H9 (cell line): ENCODE measurements at regions not wholly inside any gene's neighbourhood (a gene's known extent, or its start where the extent isn't known, plus 50 kb on each side); places are given as distances from the start of the nearest gene placed in this dataset.

Source experiments
- DNase-seq: peaks from one replicate; pipeline ENCODE4 v3.0.0-alpha.2; 2017
- H2AFZ ChIP-seq: one replicate; pipeline ENCODE4 v1.6.1; 2013; ENCODE audit warnings: mild to moderate bottlenecking, low read length, control low read depth, moderate library complexity
- H2AK5ac ChIP-seq: 2 replicates; pipeline ENCODE4 v1.6.1; 2013; ENCODE audit warnings: low read length, control low read depth, mixed read lengths; ENCODE audit not compliant: insufficient read length
- H2BK120ac ChIP-seq: one replicate; pipeline ENCODE4 v1.6.1; 2013; ENCODE audit warnings: low read depth, mild to moderate bottlenecking, low read length, control low read depth, inconsistent platforms; ENCODE audit not compliant: poor library complexity, severe bottlenecking
- H2BK12ac ChIP-seq: 2 replicates; pipeline ENCODE4 v1.6.1; 2013; ENCODE audit warnings: low read length, control low read depth, mixed read lengths, low read depth; ENCODE audit not compliant: insufficient read length
- H2BK15ac ChIP-seq: 2 replicates; pipeline ENCODE4 v1.6.1; 2013; ENCODE audit warnings: low read depth, low read length, control low read depth
- H2BK20ac ChIP-seq: one replicate; pipeline ENCODE4 v1.6.1; 2013; ENCODE audit warnings: low read depth, mild to moderate bottlenecking, low read length, control low read depth, inconsistent platforms; ENCODE audit not compliant: poor library complexity, severe bottlenecking
- H2BK5ac ChIP-seq: 2 replicates; pipeline ENCODE4 v1.6.1; 2013; ENCODE audit warnings: low read length, control low read depth, mixed read lengths; ENCODE audit not compliant: insufficient read length
- H3K14ac ChIP-seq: 2 replicates; pipeline ENCODE4 v1.6.1; 2013; ENCODE audit warnings: low read length, control low read depth; ENCODE audit not compliant: insufficient read depth
- H3K18ac ChIP-seq: 2 replicates; pipeline ENCODE4 v1.6.1; 2013; ENCODE audit warnings: low read depth, mild to moderate bottlenecking, mixed read lengths, low read length, control low read depth; ENCODE audit not compliant: insufficient read length
- H3K23ac ChIP-seq: 2 replicates; pipeline ENCODE4 v1.6.1; 2013; ENCODE audit warnings: low read length, control low read depth, mixed read lengths, low read depth; ENCODE audit not compliant: insufficient read length
- H3K23me2 ChIP-seq: 2 replicates; pipeline ENCODE4 v1.6.1; 2013; ENCODE audit warnings: low read depth, mild to moderate bottlenecking, mixed read lengths, low read length, control low read depth; ENCODE audit not compliant: insufficient read length, poor library complexity, severe bottlenecking
- H3K27ac ChIP-seq: 2 replicates; pipeline ENCODE4 v1.5.1; 2013; ENCODE audit warnings: low read length, control low read depth, mixed read lengths, low read depth; ENCODE audit not compliant: insufficient read length
- H3K27me3 ChIP-seq: 2 replicates; pipeline ENCODE4 v1.6.1; 2013; ENCODE audit warnings: low read length, control low read depth, inconsistent platforms; ENCODE audit not compliant: insufficient read depth
- H3K4ac ChIP-seq: 2 replicates; pipeline ENCODE4 v1.6.1; 2013; ENCODE audit warnings: low read depth, mild to moderate bottlenecking, control low read depth, inconsistent platforms, low read length, moderate library complexity
- H3K4me1 ChIP-seq: 2 replicates; pipeline ENCODE4 v1.6.1; 2013; ENCODE audit warnings: low read length, control low read depth, inconsistent platforms; ENCODE audit not compliant: insufficient read depth
- H3K4me2 ChIP-seq: 2 replicates; pipeline ENCODE4 v1.6.1; 2013; ENCODE audit warnings: low read length, control low read depth, mixed read lengths; ENCODE audit not compliant: insufficient read length, insufficient read depth
- H3K56ac ChIP-seq: 2 replicates; pipeline ENCODE4 v1.6.1; 2013; ENCODE audit warnings: low read depth, mild to moderate bottlenecking, mixed read lengths, low read length, control low read depth; ENCODE audit not compliant: insufficient read length
- H3K79me1 ChIP-seq: 2 replicates; pipeline ENCODE4 v1.6.1; 2013; ENCODE audit warnings: low read depth, mild to moderate bottlenecking, moderate library complexity, low read length, control low read depth, inconsistent platforms; ENCODE audit not compliant: insufficient read depth, poor library complexity, severe bottlenecking
- H3K79me2 ChIP-seq: 2 replicates; pipeline ENCODE4 v1.6.1; 2013; ENCODE audit warnings: low read length, control low read depth, inconsistent platforms; ENCODE audit not compliant: insufficient read depth
- H3K9ac ChIP-seq: 2 replicates; pipeline ENCODE4 v1.6.1; 2013; ENCODE audit warnings: low read length, control low read depth, mixed read lengths; ENCODE audit not compliant: insufficient read length; ENCODE audit errors: extremely low read depth
- H3K9me3 ChIP-seq: one replicate; pipeline ENCODE4 v1.6.1; 2013; ENCODE audit warnings: low read depth, low read length, inconsistent platforms; ENCODE audit not compliant: control insufficient read depth
- H3T11ph ChIP-seq: one replicate; pipeline ENCODE4 v1.6.1; 2013; ENCODE audit warnings: mild to moderate bottlenecking, low read length, control low read depth, inconsistent platforms
- H4K20me1 ChIP-seq: one replicate; pipeline ENCODE4 v1.6.1; 2013; ENCODE audit not compliant: control insufficient read depth, insufficient read length, insufficient read depth
- H4K5ac ChIP-seq: 2 replicates; pipeline ENCODE4 v1.6.1; 2013; ENCODE audit warnings: low read depth, mild to moderate bottlenecking, mixed read lengths, low read length, control low read depth; ENCODE audit not compliant: insufficient read length
- H4K8ac ChIP-seq: replicated peaks from 2 replicates; pipeline ENCODE4 v1.6.1; 2013; ENCODE audit warnings: low read length, control low read depth, mixed read lengths, low read depth; ENCODE audit not compliant: insufficient read length
- H4K91ac ChIP-seq: 2 replicates; pipeline ENCODE4 v1.6.1; 2013; ENCODE audit warnings: low read depth, mild to moderate bottlenecking, moderate library complexity, mixed read lengths, low read length, control low read depth; ENCODE audit not compliant: insufficient read length
- H3K27ac Mint-ChIP-seq, 3 experiments: 2 replicates in 2 of 3; 3 replicates in 1 of 3; pipeline ENCODE4 v1.8.0; 2020 to 2021; ENCODE audit warnings: mixed read lengths in 3 of 3, mild to moderate bottlenecking in 1 of 3, moderate library complexity in 1 of 3
- H3K27me3 Mint-ChIP-seq: 2 replicates; pipeline ENCODE4 v1.8.0; 2021; ENCODE audit warnings: low read depth, mild to moderate bottlenecking, moderate library complexity, mixed read lengths
- H3K36me3 Mint-ChIP-seq, 3 experiments: 2 replicates in 2 of 3; 3 replicates in 1 of 3; pipeline ENCODE4 v1.8.0; 2020 to 2021; ENCODE audit warnings: low read depth in 3 of 3, mixed read lengths in 3 of 3; ENCODE audit not compliant: insufficient read depth in 1 of 3
- H3K4me1 Mint-ChIP-seq, 2 experiments: 2 replicates each; pipeline ENCODE4 v1.8.0; 2020; ENCODE audit warnings: mixed read lengths in 2 of 2
- H3K4me3 Mint-ChIP-seq, 2 experiments: 2 replicates in 1 of 2; 3 replicates in 1 of 2; pipeline ENCODE4 v1.8.0; 2020 to 2021; ENCODE audit warnings: mild to moderate bottlenecking in 2 of 2, mixed read lengths in 2 of 2, moderate library complexity in 1 of 2
- H3K9me3 Mint-ChIP-seq, 2 experiments: 2 replicates in 1 of 2; 3 replicates in 1 of 2; pipeline ENCODE4 v1.8.0; 2020; ENCODE audit warnings: mild to moderate bottlenecking in 2 of 2, mixed read lengths in 2 of 2, moderate library complexity in 1 of 2
- CTCF ChIP-seq: fragments of 200-600 bp; sonication (generic); conservative IDR thresholded peaks from 3 replicates; pipeline ENCODE4 v1.8.0; 2021; ENCODE audit warnings: antibody characterized with exemption, mild to moderate bottlenecking
- WGBS: extraction: QIAGEN DNeasy Blood & Tissue Kit; methylation state at CpG from one replicate; pipeline ENCODE4 v1.1.7; 2013; ENCODE audit warnings: missing lambda C conversion rate, low lambda C conversion rate, mixed read lengths; ENCODE audit not compliant: insufficient read length; ENCODE audit errors: extremely low coverage; 5-methylcytosine and 5-hydroxymethylcytosine counted together

- peaks cover 43 to 53% of the 10 kb centered on the region in 2 experiments for H3K4me1 Mint-ChIP-seq
- no peak overlapping the region for H4K91ac ChIP-seq
- H4K20me1 ChIP-seq = no peaks in the 10 kb centered on the region
- WGBS = no CpG with 5 or more reads among the region's 3 CpGs
- no peak overlapping the region for H3K9ac ChIP-seq
- H2BK120ac ChIP-seq = no peak overlapping the region
- no peaks in the 10 kb centered on the region for H3K79me1 ChIP-seq
- TF ChIP-seq CTCF = no peak
- no peak overlapping the region for H3K27ac ChIP-seq
- no peaks in the 10 kb centered on the region for H3K27me3 ChIP-seq
- H3K23me2 ChIP-seq = no peaks in the 10 kb centered on the region
- H3K9me3 Mint-ChIP-seq = no peaks in the 10 kb centered on the region
- no peak overlapping the region for H3K56ac ChIP-seq
- no peak overlapping the region for H3K14ac ChIP-seq
- H4K8ac ChIP-seq = no peak overlapping the region
- no peak overlapping the region for H3K23ac ChIP-seq
- H3K27ac Mint-ChIP-seq = peak overlapping the region; percentile 34 to 76 (median 47); a peak in 5 of 7 replicates
- H3K18ac ChIP-seq = no peak overlapping the region
- no peak overlapping the region for H2BK12ac ChIP-seq
- no peaks in the 10 kb centered on the region for H3K36me3 Mint-ChIP-seq
- no peaks in the 10 kb centered on the region for H3K9me3 ChIP-seq
- no peak for DNase-seq
- H3K4me3 Mint-ChIP-seq = no peak overlapping the region
- H2AK5ac ChIP-seq = no peak overlapping the region
- no peak overlapping the region for H2AFZ ChIP-seq
- H3K4ac ChIP-seq = no peak overlapping the region
- no peaks in the 10 kb centered on the region; the same call in 1 of the 2 replicates for H3K27me3 Mint-ChIP-seq
- no peak overlapping the region for H4K5ac ChIP-seq
- no peaks in the 10 kb centered on the region for H3K4me1 ChIP-seq
- no peak overlapping the region for H3K4me2 ChIP-seq
- no peak overlapping the region for H2BK15ac ChIP-seq
- no peak overlapping the region for H3T11ph ChIP-seq
- H2BK5ac ChIP-seq = no peak overlapping the region
- no peaks in the 10 kb centered on the region for H3K79me2 ChIP-seq
- no peak overlapping the region for H2BK20ac ChIP-seq
Measured at GRCh38 chr2:137828624-137829023, 135.6 kb upstream of the HNMT start.
